ENCODE measurements at regions not wholly inside any gene's neighbourhood (a gene's known extent, or its start where the extent isn't known, plus 50 kb on each side); places are given as distances from the start of the nearest gene placed in this dataset.

GRCh38 chr5:67393211-67393610 is 196.6 kb upstream of the CD180 start:
- no peak for TF ChIP-seq GATA3 (IDR thresholded peaks at IDR 0.05; ENCODE audit: low read depth, low read length)
- TF ChIP-seq GATA2 (IDR thresholded peaks at IDR 0.05; ENCODE audit: low read depth, low read length): no peak
